ENCODE measurements at regions not wholly inside any gene's neighbourhood (a gene's known extent, or its start where the extent isn't known, plus 50 kb on each side); places are given as distances from the start of the nearest gene placed in this dataset.

- TF ChIP-seq CTCF (IDR thresholded peaks at IDR 0.05) (no peak), EZH2 (IDR thresholded peaks at IDR 0.05) (no peak)
These were observed 111.2 kb upstream of the PRICKLE2 start for GRCh38 chr3:64336488-64336887.
